ENCODE measurements at regions not wholly inside any gene's neighbourhood (a gene's known extent, or its start where the extent isn't known, plus 50 kb on each side); places are given as distances from the start of the nearest gene placed in this dataset.

DNA sequence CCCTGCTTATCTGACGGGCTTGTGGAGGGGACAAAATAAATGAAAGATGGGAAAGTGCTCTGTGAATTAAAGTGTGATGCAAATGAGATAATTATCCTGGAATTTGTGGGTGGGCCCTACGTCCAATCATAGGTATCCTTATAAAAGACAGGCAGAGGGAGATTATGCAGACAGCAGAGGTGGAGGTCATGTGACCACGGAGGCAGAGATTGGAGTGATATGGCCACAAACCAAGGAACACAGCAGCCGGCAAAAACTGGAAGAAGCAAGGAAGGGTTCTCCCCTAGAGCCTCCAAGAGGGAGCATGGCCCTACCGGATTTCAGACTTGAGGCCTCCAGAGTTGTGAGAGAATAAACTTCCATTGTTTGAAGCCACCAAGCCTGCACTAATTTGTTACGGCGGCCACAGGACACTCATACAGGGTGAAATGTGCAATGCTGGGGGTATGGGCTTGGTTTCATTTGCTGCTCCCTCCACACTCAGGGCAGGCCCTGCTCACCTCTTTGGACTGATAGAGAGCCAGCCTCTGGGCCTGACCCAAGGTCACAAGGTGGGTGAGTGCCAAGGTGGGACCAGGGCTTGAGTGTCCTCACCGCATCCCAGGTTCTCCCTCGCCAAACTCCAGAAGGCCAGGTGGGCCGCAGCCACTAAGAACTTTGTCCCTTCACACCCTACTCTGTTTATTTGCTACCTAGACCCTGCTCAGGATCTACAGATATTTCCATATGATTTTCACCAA, 149.6 kb upstream of the TNRC6C start:
- no peak for TF ChIP-seq EZH2phosphoT487 (IDR thresholded peaks at IDR 0.05; ENCODE audit: low read depth)
- no peak for TF ChIP-seq CTCF (IDR thresholded peaks at IDR 0.05; ENCODE audit: low read depth, low read length)

Data from OCI-LY3 (cell line).